Calu3 (cell line): ENCODE measurements at regions not wholly inside any gene's neighbourhood (a gene's known extent, or its start where the extent isn't known, plus 50 kb on each side); places are given as distances from the start of the nearest gene placed in this dataset.

Experiments used
- BruUV-seq: library from RNA; stranded (reverse); fragments of 400-500 nt; replicated peaks from 2 replicates; lab custom pipeline; 2021; lab: Mats Ljungman, UMichigan
- CTCF ChIA-PET: fragments of 300-600 bp; sonication (Branson Sonifier 250); formaldehyde crosslinking; loops from one replicate; lab custom pipeline; 2022; ENCODE audit warnings: antibody characterized with exemption; lab: Charles Lee
- DNase-seq: peaks from one replicate; pipeline ENCODE4 v3.0.0; 2022
- H3K27ac Mint-ChIP-seq: one replicate; pipeline ENCODE4 v1.8.0; 2022; ENCODE audit warnings: mixed read lengths; ENCODE audit not compliant: unreplicated experiment
- H3K27me3 Mint-ChIP-seq: one replicate; pipeline ENCODE4 v1.8.0; 2022; ENCODE audit warnings: mixed read lengths; ENCODE audit not compliant: unreplicated experiment
- H3K36me3 Mint-ChIP-seq: one replicate; pipeline ENCODE4 v1.8.0; 2022; ENCODE audit warnings: mild to moderate bottlenecking, moderate library complexity, mixed read lengths; ENCODE audit not compliant: insufficient read depth, unreplicated experiment
- H3K4me1 Mint-ChIP-seq: one replicate; pipeline ENCODE4 v1.8.0; 2022; ENCODE audit warnings: mild to moderate bottlenecking, low read depth, mixed read lengths; ENCODE audit not compliant: unreplicated experiment
- H3K4me3 Mint-ChIP-seq: one replicate; pipeline ENCODE4 v1.8.0; 2022; ENCODE audit warnings: mild to moderate bottlenecking, low read depth, moderate library complexity, mixed read lengths; ENCODE audit not compliant: unreplicated experiment
- H3K9me3 Mint-ChIP-seq: one replicate; pipeline ENCODE4 v1.8.0; 2022; ENCODE audit warnings: low read depth, mixed read lengths; ENCODE audit not compliant: unreplicated experiment
- intact Hi-C: fragments of 100-400 bp; cut with micrococcal nuclease; formaldehyde crosslinking; loops from one replicate; pipeline ENCODE4 v1.10.0; 2022; ENCODE audit not compliant: unreplicated experiment
- TF ChIP-seq, protein P1 (sequence below): fragments of 200-600 bp; IDR thresholded peaks from one replicate; pipeline ENCODE4 v1.8.0; 2022; ENCODE audit warnings: antibody characterized with exemption; ENCODE audit not compliant: unreplicated experiment

DNA sequence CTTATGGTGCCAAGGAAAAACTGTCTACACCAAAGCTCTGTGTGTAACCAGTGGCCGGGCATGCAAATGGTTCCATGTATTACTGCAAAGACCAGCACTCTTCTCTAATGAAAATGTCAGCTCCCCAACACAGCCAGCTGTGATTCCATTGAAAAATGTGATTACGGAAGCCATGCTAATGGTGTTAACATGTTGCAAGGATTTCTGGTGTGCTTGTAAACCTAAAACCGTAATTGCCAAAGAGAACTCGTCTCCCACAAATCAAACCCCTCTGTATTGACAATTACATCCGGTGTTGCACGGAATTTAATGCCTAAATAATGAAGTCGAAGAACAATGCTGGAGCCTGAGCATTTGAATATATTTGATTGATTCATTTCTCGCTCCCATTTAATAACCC, 351.7 kb downstream of the NPIPA8 start:
- Mint-ChIP-seq H3K9me3 (peaks cover 7% of the 10 kb centered on the region), H3K27me3 (no peaks in the 10 kb centered on the region), H3K36me3 (no peaks in the 10 kb centered on the region), H3K4me3 (no peak overlapping the region), H3K27ac (no peak overlapping the region), H3K4me1 (no peaks in the 10 kb centered on the region)
- intact Hi-C loops = no loop called here
- no TSS peak for BruUV-seq
- CTCF ChIA-PET = no interaction called here
- DNase-seq = no peak
- TF ChIP-seq, protein P1, sequence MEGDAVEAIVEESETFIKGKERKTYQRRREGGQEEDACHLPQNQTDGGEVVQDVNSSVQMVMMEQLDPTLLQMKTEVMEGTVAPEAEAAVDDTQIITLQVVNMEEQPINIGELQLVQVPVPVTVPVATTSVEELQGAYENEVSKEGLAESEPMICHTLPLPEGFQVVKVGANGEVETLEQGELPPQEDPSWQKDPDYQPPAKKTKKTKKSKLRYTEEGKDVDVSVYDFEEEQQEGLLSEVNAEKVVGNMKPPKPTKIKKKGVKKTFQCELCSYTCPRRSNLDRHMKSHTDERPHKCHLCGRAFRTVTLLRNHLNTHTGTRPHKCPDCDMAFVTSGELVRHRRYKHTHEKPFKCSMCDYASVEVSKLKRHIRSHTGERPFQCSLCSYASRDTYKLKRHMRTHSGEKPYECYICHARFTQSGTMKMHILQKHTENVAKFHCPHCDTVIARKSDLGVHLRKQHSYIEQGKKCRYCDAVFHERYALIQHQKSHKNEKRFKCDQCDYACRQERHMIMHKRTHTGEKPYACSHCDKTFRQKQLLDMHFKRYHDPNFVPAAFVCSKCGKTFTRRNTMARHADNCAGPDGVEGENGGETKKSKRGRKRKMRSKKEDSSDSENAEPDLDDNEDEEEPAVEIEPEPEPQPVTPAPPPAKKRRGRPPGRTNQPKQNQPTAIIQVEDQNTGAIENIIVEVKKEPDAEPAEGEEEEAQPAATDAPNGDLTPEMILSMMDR = no peak

DNA sequence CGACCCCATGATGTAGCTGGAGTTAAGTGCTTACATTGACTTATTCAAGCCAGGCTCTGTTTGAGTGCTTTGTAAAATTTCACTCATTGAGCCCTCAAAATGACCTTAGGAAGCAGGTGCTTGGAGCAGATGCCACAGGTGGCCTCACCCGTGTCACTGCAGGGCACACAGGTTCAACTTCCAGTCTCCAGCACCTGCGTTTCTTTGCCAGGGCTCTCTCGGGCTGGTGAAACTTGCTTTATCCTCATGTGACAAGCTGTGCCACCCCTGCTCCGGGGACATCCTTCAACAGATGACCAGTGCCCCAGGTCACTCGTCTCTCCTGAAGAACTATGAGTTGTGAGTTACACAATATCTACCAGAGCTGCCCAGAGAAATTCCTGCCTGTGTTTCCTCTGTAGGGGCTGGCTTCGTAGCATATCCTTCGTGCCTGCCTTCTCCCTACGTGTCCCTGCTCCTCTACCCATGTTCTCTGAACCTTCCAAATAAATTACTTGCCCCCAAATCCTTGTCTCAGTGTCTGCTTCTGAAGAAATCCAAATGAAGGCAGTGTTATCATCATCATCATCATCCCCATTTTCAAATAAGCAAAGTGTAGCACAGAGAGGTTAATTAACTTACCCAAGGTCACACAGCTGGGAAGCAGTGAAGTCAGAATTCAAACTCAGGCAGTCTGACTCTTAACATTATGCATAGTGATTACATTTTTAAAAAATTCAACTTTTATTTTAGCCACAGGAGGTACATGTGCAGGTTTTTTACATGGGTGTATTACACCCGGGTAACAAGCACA, 352.5 kb downstream of the NPIPA8 start:
- TF ChIP-seq, protein P1 = no peak
- intact Hi-C loops = no loop called here
- no peaks in the 10 kb centered on the region for H3K27me3 Mint-ChIP-seq
- no peaks in the 10 kb centered on the region for H3K36me3 Mint-ChIP-seq
- no peak overlapping the region for H3K27ac Mint-ChIP-seq
- H3K4me3 Mint-ChIP-seq = no peak overlapping the region
- BruUV-seq = no TSS peak
- no peak for DNase-seq
- CTCF ChIA-PET = interaction anchor here (0.8 kb wide), 1 partner anchor 1791 kb away, joined by 3 read pairs; no protein-coding TSS in a partner anchor
- H3K4me1 Mint-ChIP-seq = no peaks in the 10 kb centered on the region
- peaks cover 5% of the 10 kb centered on the region for H3K9me3 Mint-ChIP-seq

DNA sequence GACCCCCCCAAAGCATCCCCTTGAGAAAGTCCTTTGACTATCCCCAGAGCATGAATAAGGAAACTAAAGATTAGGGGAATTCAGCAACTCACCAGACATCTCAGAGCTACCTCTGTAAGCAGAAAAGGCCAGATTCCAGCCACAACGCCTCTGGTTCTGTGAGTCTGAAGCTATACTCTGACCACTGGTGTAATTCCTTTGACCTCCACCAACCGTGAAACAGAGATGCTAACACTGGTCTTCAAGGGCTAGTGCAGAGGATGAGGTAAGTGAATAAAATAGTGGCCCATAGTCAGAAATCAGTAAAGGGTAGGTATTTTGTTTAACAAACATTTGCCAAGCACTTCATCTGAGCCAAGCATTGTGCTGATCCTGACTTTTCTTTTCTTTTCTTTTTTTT, 353.4 kb downstream of the NPIPA8 start:
- BruUV-seq = no TSS peak
- TF ChIP-seq, protein P1 = no peak
- CTCF ChIA-PET = no interaction called here
- H3K4me3 Mint-ChIP-seq = no peak overlapping the region
- H3K27ac Mint-ChIP-seq = no peak overlapping the region
- H3K27me3 Mint-ChIP-seq = no peaks in the 10 kb centered on the region
- intact Hi-C loops = no loop called here
- DNase-seq = no peak
- no peaks in the 10 kb centered on the region for H3K4me1 Mint-ChIP-seq
- H3K36me3 Mint-ChIP-seq = no peaks in the 10 kb centered on the region
- peaks cover 5% of the 10 kb centered on the region for H3K9me3 Mint-ChIP-seq

DNA sequence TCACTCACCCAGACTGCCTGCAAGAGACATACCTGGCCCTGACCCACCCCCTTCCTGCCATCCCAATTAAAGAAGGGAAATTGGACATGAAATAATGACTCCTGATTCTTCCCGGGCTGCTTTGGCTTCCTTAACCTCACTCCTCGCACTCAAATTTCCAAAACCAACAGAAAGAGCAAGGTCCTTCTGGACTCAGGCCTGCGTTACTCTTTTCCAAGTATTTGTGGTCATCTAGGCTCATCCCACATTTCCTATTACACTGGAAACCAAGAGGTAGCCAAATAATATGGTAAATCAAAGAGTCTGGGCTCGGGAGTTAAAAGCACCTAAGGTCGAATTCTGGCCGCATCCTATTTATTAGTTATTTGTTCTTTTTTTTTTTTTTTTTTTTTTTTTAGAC, 359.3 kb downstream of the NPIPA8 start:
- Mint-ChIP-seq H3K36me3 (no peaks in the 10 kb centered on the region), H3K4me1 (no peaks in the 10 kb centered on the region), H3K27ac (no peak overlapping the region), H3K27me3 (no peaks in the 10 kb centered on the region), H3K9me3 (peaks cover 12% of the 10 kb centered on the region), H3K4me3 (no peak overlapping the region)
- BruUV-seq = no TSS peak
- intact Hi-C loops = no loop called here
- TF ChIP-seq, protein P1 = no peak
- no peak for DNase-seq
- CTCF ChIA-PET = no interaction called here
